Ishikawa (cell line): ENCODE measurements at regions not wholly inside any gene's neighbourhood (a gene's known extent, or its start where the extent isn't known, plus 50 kb on each side); places are given as distances from the start of the nearest gene placed in this dataset.

ENCODE experiments used
- CEBPB ChIP-seq: IDR thresholded peaks from 2 replicates; pipeline ENCODE4 v1.6.1; 2012
- CREB1 ChIP-seq: IDR thresholded peaks from 2 replicates; pipeline ENCODE4 v1.6.1; 2012; ENCODE audit warnings: low read depth
- EGR1 ChIP-seq: IDR thresholded peaks from 2 replicates; pipeline ENCODE4 v1.6.1; 2012
- EP300 ChIP-seq: IDR thresholded peaks from 2 replicates; pipeline ENCODE4 v1.6.1; 2012; ENCODE audit warnings: borderline replicate concordance
- FOXM1 ChIP-seq: IDR thresholded peaks from 2 replicates; pipeline ENCODE4 v1.6.1; 2012; ENCODE audit warnings: low read depth, borderline replicate concordance
- NFIC ChIP-seq: IDR thresholded peaks from 2 replicates; pipeline ENCODE4 v1.6.1; 2012
- RAD21 ChIP-seq: IDR thresholded peaks from 2 replicates; pipeline ENCODE4 v1.6.1; 2012; ENCODE audit warnings: low read depth
- REST ChIP-seq: IDR thresholded peaks from 2 replicates; pipeline ENCODE4 v1.6.1; 2012; ENCODE audit warnings: low read depth, mild to moderate bottlenecking
- TAF1 ChIP-seq: IDR thresholded peaks from 2 replicates; pipeline ENCODE4 v1.6.1; 2012; ENCODE audit warnings: low read depth, mild to moderate bottlenecking
- TCF12 ChIP-seq: IDR thresholded peaks from 2 replicates; pipeline ENCODE4 v1.6.1; 2012; ENCODE audit warnings: low read depth
- TEAD4 ChIP-seq: IDR thresholded peaks from 2 replicates; pipeline ENCODE4 v1.6.1; 2012
- YY1 ChIP-seq: IDR thresholded peaks from 2 replicates; pipeline ENCODE4 v1.6.1; 2012; ENCODE audit warnings: low read depth
- ZBTB7A ChIP-seq: IDR thresholded peaks from 2 replicates; pipeline ENCODE4 v1.6.1; 2012; ENCODE audit warnings: low read depth
- TF ChIP-seq, protein P1 (sequence below): IDR thresholded peaks from 2 replicates; pipeline ENCODE4 v1.6.1; 2012
- TF ChIP-seq, protein P2 (sequence below): IDR thresholded peaks from 2 replicates; pipeline ENCODE4 v1.6.1; 2012

GRCh38 chr3:30343861-30344260 lies 262.5 kb upstream of the TGFBR2 start:
- TF ChIP-seq, protein P1, sequence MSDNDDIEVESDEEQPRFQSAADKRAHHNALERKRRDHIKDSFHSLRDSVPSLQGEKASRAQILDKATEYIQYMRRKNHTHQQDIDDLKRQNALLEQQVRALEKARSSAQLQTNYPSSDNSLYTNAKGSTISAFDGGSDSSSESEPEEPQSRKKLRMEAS, result no peak
- TF ChIP-seq EP300 (no peak), REST (no peak), ZBTB7A (no peak), RAD21 (no peak), YY1 (no peak), CEBPB (no peak)

- TF ChIP-seq REST, result no peak
Observed at GRCh38 chr3:30344288-30344687, 262.1 kb upstream of the TGFBR2 start.

DNA sequence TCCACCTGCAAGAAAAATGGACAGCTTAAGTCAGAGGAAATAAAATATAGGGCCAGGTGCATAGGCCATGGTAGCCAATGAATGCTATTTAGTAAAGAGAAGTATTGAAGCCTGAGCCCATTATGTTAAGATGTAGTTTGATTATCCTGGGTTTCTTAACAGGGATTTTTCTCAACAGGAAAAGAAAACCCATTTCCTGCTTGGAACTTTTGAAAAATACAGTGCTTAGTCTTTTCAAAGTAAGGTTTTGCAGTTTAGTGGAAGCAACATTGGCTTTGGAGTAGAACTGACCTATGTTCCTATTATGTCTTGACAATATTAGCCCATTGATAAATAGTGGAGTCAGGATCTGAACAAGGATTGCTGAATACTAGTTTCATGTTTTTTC lies 259.5 kb upstream of the TGFBR2 start:
- TF ChIP-seq TEAD4 (no peak), ZBTB7A (no peak), REST (no peak), TAF1 (no peak), FOXM1 (no peak), TCF12 (no peak)

DNA sequence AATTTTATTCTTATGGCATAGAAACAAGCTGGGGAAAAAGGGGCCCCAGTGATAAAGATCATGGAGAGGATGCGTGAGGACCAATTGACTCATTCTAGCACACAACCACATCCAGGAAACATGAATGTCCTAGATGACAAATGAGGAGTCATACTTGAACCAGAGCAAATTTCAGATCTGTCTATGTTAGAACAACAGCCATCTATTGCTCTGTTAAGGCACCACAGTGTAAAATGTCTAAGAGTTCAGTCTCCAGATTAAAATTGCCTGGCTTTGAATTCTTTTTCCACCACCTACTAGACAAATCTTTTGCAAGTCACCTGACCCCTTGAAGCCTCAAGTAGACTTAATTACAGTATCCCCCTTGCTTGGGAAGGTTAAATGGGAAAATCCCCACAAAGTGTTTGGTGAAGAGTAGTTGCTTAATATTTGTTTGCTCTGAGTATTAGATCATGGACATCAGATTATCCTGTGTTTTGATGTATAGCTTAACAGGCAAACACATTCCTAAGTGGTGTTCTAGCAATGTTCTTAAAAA lies 258.7 kb upstream of the TGFBR2 start:
- TF ChIP-seq EGR1 (no peak), RAD21 (no peak), CEBPB (no peak), NFIC (no peak), CREB1 (no peak), EP300 (no peak), YY1 (no peak)
- TF ChIP-seq, protein P2, sequence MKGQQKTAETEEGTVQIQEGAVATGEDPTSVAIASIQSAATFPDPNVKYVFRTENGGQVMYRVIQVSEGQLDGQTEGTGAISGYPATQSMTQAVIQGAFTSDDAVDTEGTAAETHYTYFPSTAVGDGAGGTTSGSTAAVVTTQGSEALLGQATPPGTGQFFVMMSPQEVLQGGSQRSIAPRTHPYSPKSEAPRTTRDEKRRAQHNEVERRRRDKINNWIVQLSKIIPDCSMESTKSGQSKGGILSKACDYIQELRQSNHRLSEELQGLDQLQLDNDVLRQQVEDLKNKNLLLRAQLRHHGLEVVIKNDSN, result no peak
- TF ChIP-seq, protein P1, result no peak

- TF ChIP-seq FOXM1 (no peak), RAD21 (no peak), EP300 (no peak), TEAD4 (no peak), TCF12 (no peak), TAF1 (no peak), CREB1 (no peak), ZBTB7A (no peak), REST (no peak), CEBPB (no peak), EGR1 (no peak), YY1 (no peak)
- TF ChIP-seq, protein P1, result no peak
- TF ChIP-seq, protein P2, result no peak
Observed at GRCh38 chr3:30349507-30349906, 256.9 kb upstream of the TGFBR2 start.
